NB4 (cell line): ENCODE measurements at regions not wholly inside any gene's neighbourhood (a gene's known extent, or its start where the extent isn't known, plus 50 kb on each side); places are given as distances from the start of the nearest gene placed in this dataset.

Experiments used
- CTCF ChIP-seq: IDR thresholded peaks from one replicate; pipeline ENCODE4 v1.5.1; 2012; ENCODE audit warnings: low read depth, low read length
- MAX ChIP-seq: IDR thresholded peaks from 2 replicates; pipeline ENCODE4 v1.6.1; 2011; ENCODE audit warnings: low read depth, low read length
- MYC ChIP-seq: IDR thresholded peaks from 2 replicates; pipeline ENCODE4 v1.6.1; 2011; ENCODE audit warnings: low read depth, low read length
- POLR2A ChIP-seq: IDR thresholded peaks from 2 replicates; pipeline ENCODE4 v1.6.1; 2011; ENCODE audit warnings: mild to moderate bottlenecking; ENCODE audit not compliant: insufficient read length; ENCODE audit errors: extremely low read depth

GRCh38 chr14:38646391-38646790, 390.5 kb upstream of the CLEC14A start:
- TF ChIP-seq POLR2A (no peak), CTCF (no peak), MAX (no peak), MYC (no peak)
